Neural crest cell (in vitro differentiated cells): ENCODE measurements at regions not wholly inside any gene's neighbourhood (a gene's known extent, or its start where the extent isn't known, plus 50 kb on each side); places are given as distances from the start of the nearest gene placed in this dataset.
"Not testable (repeated sequence)": the region's sequence is repeated elsewhere in the genome, so short reads cannot be mapped to it uniquely, and the experiment has no call there.

ENCODE experiments used
- DNase-seq: peaks from one replicate; pipeline ENCODE4 v3.0.0; 2021; ENCODE audit warnings: low read depth, mixed read lengths, low spot score
- H3K27ac Mint-ChIP-seq: one replicate; pipeline ENCODE4 v1.8.0; 2021; ENCODE audit warnings: mild to moderate bottlenecking, mixed read lengths; ENCODE audit not compliant: unreplicated experiment
- H3K27me3 Mint-ChIP-seq: 2 replicates; pipeline ENCODE4 v1.8.0; 2021; ENCODE audit warnings: low read depth, mild to moderate bottlenecking, mixed read lengths
- H3K36me3 Mint-ChIP-seq: 2 replicates; pipeline ENCODE4 v1.8.0; 2021; ENCODE audit warnings: low read depth, mild to moderate bottlenecking, mixed read lengths
- H3K4me1 Mint-ChIP-seq: 2 replicates; pipeline ENCODE4 v1.8.0; 2021; ENCODE audit warnings: mixed read lengths
- H3K4me3 Mint-ChIP-seq: one replicate; pipeline ENCODE4 v1.8.0; 2021; ENCODE audit warnings: mild to moderate bottlenecking, mixed read lengths
- H3K9me3 Mint-ChIP-seq: 2 replicates; pipeline ENCODE4 v1.8.0; 2021; ENCODE audit warnings: mixed read lengths
- TF ChIP-seq, protein P1 (sequence below): fragments of 200-600 bp; sonication (generic); conservative IDR thresholded peaks from 2 replicates; pipeline ENCODE4 v1.5.0; 2021; ENCODE audit warnings: antibody characterized with exemption, mild to moderate bottlenecking

DNA sequence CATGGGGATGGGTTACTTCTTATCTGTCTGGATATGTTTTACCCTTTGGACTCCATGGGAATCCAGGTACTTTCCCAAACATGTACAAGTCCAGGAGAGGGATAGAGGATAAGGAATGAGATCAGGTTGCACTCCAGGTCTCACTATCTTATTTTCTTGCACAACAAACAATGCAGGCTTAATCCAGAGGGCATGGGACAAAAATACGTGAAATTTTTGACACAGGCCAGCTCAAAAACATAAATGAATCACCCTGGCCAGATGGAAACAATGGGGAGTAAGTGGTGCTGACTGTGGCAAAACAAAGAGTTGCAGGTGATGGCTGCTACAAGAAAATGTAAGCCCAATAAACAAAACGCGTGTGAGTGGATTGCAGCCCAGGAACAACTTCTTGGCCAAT is 69.4 kb upstream of the GAS1 start:
- no peaks in the 10 kb centered on the region for H3K27me3 Mint-ChIP-seq
- TF ChIP-seq, protein P1, sequence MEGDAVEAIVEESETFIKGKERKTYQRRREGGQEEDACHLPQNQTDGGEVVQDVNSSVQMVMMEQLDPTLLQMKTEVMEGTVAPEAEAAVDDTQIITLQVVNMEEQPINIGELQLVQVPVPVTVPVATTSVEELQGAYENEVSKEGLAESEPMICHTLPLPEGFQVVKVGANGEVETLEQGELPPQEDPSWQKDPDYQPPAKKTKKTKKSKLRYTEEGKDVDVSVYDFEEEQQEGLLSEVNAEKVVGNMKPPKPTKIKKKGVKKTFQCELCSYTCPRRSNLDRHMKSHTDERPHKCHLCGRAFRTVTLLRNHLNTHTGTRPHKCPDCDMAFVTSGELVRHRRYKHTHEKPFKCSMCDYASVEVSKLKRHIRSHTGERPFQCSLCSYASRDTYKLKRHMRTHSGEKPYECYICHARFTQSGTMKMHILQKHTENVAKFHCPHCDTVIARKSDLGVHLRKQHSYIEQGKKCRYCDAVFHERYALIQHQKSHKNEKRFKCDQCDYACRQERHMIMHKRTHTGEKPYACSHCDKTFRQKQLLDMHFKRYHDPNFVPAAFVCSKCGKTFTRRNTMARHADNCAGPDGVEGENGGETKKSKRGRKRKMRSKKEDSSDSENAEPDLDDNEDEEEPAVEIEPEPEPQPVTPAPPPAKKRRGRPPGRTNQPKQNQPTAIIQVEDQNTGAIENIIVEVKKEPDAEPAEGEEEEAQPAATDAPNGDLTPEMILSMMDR, result no peak
- no peak for DNase-seq
- peaks cover 3% of the 10 kb centered on the region for H3K9me3 Mint-ChIP-seq
- H3K27ac Mint-ChIP-seq, result no peak overlapping the region
- no peak overlapping the region for H3K4me3 Mint-ChIP-seq
- H3K4me1 Mint-ChIP-seq, result peaks cover 20% of the 10 kb centered on the region
- H3K36me3 Mint-ChIP-seq, result peaks cover 5% of the 10 kb centered on the region

DNA sequence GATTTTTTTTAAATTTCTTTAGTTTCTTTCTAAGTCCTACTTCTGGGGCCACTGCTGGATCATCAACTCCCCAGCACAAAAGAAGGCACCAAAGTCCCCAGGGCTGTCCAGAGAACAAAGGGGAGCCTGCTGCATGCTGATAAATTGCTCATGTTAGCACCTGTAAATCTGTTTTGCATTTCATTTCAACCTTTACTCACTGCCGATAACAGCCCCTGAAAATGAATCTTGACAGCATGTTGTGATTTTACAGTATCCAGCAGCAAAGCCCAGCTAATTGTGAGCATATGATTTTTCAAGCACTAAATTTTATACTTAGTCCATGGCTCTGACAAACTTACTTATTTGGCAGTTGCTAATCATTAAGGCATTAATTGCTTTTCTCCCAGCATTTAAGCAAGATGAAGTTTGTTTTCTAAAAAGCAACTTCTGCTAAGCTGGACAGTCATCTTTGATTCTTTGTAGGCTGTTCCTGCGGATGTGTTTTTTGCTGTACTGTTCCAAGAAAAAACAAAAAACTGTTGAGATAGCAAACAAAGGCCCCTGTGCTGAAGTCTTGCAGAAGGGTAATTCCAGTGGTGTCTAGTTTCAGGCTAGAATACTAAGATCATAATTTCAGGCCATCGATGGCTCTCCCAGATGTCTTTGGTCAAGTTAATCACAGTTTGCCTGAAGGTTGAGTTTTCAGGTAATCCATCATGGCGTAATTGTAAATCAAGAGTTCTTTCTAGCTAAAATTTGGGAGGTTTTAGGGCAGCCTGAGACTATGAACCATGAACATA is 73.1 kb upstream of the GAS1 start:
- Mint-ChIP-seq H3K27me3 (no peaks in the 10 kb centered on the region), H3K4me1 (peaks cover 36% of the 10 kb centered on the region), H3K4me3 (no peak overlapping the region), H3K36me3 (peaks cover 7% of the 10 kb centered on the region), H3K27ac (no peak overlapping the region), H3K9me3 (peaks cover 6% of the 10 kb centered on the region)
- DNase-seq, result no peak
- TF ChIP-seq, protein P1, result no peak

DNA sequence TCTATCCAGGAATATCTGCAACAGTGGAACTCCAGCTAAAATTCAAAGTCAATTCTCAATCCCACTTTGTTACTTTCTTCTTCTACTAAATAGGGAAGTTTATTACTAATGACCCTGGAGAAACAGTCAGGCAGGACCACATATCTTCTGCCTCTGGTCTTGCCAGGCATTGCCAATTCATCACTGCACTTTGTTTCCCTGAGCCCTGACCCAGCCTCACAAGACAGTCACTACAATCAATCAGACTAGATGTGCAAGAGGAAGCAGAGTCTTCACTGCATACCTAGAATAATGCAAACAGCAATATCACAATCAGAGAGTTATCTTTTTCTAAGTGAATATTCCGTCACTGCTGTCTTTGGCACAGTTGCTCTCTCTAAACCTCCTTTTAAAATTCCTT is 74.9 kb upstream of the GAS1 start:
- DNase-seq, result no peak
- Mint-ChIP-seq H3K4me1 (peaks cover 36% of the 10 kb centered on the region), H3K27me3 (no peaks in the 10 kb centered on the region), H3K36me3 (peaks cover 7% of the 10 kb centered on the region), H3K4me3 (no peak overlapping the region), H3K27ac (no peak overlapping the region), H3K9me3 (peaks cover 9% of the 10 kb centered on the region)
- TF ChIP-seq, protein P1, result no peak

DNA sequence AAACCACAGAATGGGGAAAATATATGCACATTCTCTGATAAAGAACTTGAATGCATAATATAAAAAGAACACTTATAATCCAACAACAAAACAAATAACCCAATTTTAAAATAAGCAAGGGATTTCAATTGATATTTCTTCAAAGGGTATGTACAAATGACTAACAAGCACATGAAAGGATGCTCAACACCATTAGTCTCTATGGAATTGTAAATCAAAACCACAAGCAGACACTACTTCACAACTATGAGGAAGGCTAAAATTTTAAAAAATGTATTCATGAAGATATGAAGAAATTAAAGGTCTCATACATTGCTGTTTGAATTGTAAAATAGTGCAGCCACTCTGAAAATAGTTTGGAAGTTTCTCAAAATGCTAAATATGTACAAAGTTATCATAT is 78.9 kb upstream of the GAS1 start:
- Mint-ChIP-seq H3K27me3 (no peaks in the 10 kb centered on the region), H3K4me3 (no peak overlapping the region), H3K27ac (no peak overlapping the region), H3K36me3 (peaks cover 4% of the 10 kb centered on the region), H3K9me3 (peaks cover 11% of the 10 kb centered on the region), H3K4me1 (peaks cover 25% of the 10 kb centered on the region)
- TF ChIP-seq, protein P1, result no peak
- no peak for DNase-seq

DNA sequence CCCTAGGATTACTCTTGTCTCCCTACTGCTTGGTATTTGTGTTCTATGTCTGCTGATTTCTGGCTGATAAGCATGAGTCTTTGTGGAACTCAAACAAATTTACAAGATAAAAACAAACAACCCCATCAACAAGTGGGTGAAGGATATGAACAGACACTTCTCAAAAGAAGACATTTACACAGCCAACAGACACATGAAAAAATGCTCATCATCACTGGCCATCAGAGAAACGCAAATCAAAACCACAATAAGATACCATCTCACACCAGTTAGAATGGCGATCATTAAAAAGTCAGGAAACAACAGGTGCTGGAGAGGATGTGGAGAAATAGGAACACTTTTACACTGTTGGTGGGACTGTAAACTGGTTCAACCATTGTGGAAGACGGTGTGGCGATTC is 81.5 kb upstream of the GAS1 start:
- H3K4me3 Mint-ChIP-seq, H3K27me3 Mint-ChIP-seq, H3K27ac Mint-ChIP-seq: not testable (repeated sequence)

DNA sequence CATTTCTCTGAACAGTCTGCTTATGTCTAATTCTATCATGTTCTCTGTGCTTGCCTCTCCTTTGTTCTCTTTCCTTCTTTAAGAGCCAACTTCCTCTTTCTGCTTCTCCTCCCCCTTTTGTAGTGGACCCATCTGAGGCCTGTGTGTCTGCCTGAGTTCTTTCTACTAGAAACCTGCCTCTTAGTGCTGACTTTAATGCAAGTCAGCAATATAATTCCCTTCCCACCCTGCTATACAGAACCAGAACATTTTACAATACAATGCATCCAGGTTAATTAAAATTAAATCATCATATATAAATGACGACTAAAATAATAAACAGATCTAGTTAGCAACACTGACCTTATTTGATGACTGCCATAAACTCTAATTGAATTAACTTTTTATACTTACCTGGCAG is 82.6 kb upstream of the GAS1 start:
- Mint-ChIP-seq H3K4me1 (peaks cover 20% of the 10 kb centered on the region), H3K27ac (peak overlapping the region; percentile 6), H3K4me3 (no peak overlapping the region), H3K9me3 (peaks cover 11% of the 10 kb centered on the region), H3K27me3 (no peaks in the 10 kb centered on the region), H3K36me3 (peaks cover 4% of the 10 kb centered on the region)
- no peak for DNase-seq
- TF ChIP-seq, protein P1, result no peak

More for the DNA sequence above, 81.5 kb upstream of the GAS1 start:
- not testable (repeated sequence) for H3K36me3 Mint-ChIP-seq, DNase-seq
- H3K9me3 Mint-ChIP-seq, result peaks cover 11% of the 10 kb centered on the region
- H3K4me1 Mint-ChIP-seq, result peaks cover 11% of the 10 kb centered on the region
